Fibroblast of the aortic adventitia (primary cell): ENCODE measurements at regions not wholly inside any gene's neighbourhood (a gene's known extent, or its start where the extent isn't known, plus 50 kb on each side); places are given as distances from the start of the nearest gene placed in this dataset.

ENCODE experiments used
- DNase-seq: peaks from one replicate; pipeline ENCODE4 v3.0.0-alpha.2; 2010; ENCODE audit warnings: low read depth
- H3K4me3 ChIP-seq: 2 replicates; pipeline ENCODE4 v1.5.1; 2011; ENCODE audit warnings: low read depth, mild to moderate bottlenecking, control low read depth, low read length, moderate library complexity
- CTCF ChIP-seq: IDR thresholded peaks from 2 replicates; pipeline ENCODE4 v1.5.1; 2011; ENCODE audit warnings: mild to moderate bottlenecking, low read length, control low read depth, inconsistent platforms; ENCODE audit not compliant: insufficient read depth

DNA sequence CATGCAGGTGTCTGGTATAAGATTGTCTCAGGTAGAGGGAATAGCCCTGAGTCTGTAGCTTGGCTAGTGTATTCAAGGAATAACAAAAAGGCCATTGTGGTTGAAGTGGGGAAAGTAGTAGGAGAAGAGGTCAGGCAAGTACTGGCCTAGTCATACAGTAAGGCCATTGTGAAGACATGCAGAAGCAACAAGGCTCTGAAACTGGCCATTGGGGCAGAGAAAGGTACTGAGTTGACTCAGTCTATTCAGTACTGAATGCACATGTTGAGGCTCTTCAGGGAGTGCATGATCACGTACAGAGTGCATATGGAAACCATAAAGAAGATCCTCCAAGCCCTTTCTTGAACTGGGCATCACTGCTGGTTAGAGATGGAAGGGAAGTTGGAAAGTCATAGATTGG is 477.6 kb downstream of the SOX6 start:
- H3K4me3 ChIP-seq, result no peak overlapping the region
- no peak for DNase-seq
- TF ChIP-seq CTCF, result no peak

GRCh38 chr11:15880291-15880690 is 476.1 kb downstream of the SOX6 start:
- no peak overlapping the region for H3K4me3 ChIP-seq
- TF ChIP-seq CTCF, result no peak
- DNase-seq, result no peak

- DNase-seq, result no peak
- H3K4me3 ChIP-seq, result no peak overlapping the region
- no peak for TF ChIP-seq CTCF
Measured at GRCh38 chr11:15882876-15883454, 473.4 kb downstream of the SOX6 start.

DNA sequence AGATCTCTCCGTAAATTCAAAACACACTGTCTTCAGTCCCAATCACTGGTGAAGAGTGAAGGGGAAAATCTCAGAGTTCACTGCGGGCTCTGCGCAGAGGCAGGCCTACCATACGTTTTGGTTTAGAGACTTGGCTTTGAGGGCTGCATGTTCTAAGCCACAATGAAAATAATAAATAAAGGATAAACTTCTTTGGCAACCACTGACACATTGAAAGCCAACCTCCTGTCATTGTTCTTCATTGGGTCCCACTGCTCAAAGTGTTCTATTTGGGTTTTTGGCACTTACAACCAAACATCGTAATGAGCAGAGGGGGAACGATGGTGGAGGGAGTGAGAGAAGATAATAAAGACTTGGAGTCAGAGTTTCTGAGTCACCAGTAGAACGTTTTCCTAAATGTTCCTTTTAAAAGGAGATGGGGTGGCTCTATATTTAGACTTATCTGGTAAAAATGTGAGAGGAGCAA is 472.9 kb downstream of the SOX6 start:
- TF ChIP-seq CTCF, result no peak
- DNase-seq, result peak; percentile 59
- H3K4me3 ChIP-seq, result no peak overlapping the region

GRCh38 chr11:15884141-15884540 is 472.2 kb downstream of the SOX6 start:
- no peak for DNase-seq
- TF ChIP-seq CTCF, result no peak
- H3K4me3 ChIP-seq, result no peak overlapping the region

DNA sequence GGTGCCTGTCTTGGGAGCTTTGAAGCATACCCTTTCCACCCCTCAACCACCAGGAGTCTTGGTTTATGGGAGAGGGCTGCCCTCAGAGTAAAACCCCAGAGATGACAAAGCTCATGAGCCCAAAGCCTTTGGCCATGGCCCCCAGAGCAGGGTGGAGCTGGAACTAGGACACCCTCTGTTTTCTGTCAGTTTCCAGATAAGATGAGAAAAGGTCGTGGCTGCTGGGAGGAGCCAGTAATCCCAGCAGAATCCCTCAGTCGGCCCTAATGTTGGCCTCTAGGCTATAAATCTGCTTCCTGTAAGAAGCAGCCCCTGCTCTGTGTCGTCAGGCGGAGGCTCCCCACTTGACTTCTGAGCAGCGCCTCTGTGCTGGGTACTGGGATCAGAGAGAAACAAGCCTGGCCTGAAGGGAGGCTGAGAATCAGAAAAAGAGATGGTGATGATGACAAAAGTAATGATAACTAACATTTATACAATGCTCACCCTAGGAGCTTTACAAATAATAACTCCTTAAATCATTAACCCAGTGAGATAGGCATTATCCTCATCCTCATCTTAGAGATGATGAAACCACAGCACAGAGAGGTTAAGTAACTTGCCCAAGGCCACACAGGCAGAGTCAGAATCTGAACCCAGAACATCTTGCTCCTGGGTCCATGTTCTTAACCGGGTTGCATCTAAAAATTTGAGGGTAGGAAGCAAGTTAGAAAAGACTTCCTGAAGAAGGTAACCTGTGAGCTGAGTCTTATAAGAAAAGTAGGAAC is 471.4 kb downstream of the SOX6 start:
- no peak for TF ChIP-seq CTCF
- no peak for DNase-seq
- H3K4me3 ChIP-seq, result no peak overlapping the region
